Aorta (tissue), 5 donors: ENCODE measurements at regions not wholly inside any gene's neighbourhood (a gene's known extent, or its start where the extent isn't known, plus 50 kb on each side); places are given as distances from the start of the nearest gene placed in this dataset.
"Not testable (repeated sequence)": the region's sequence is repeated elsewhere in the genome, so short reads cannot be mapped to it uniquely, and the experiment has no call there.

ENCODE experiments used
- ATAC-seq: fragments of 200-7000 bp; cut with Tn5 transposase; one replicate; pipeline ENCODE4 v1.9.1; 2022; ENCODE audit warnings: moderate library complexity; ENCODE audit not compliant: low FRiP score
- DNase-seq, 2 donors: peaks; one replicate each; pipeline ENCODE4 v3.0.0-alpha.2; 2020
- H3K27ac ChIP-seq, 2 donors: one replicate each; pipeline ENCODE4 v1.5.1; 2013; ENCODE audit warnings: low read length in 2 of 2, mild to moderate bottlenecking in 2 of 2, moderate library complexity in 2 of 2, control low read depth in 1 of 2, inconsistent platforms in 1 of 2, low read depth in 1 of 2
- H3K27me3 ChIP-seq, 2 donors: one replicate each; pipeline ENCODE4 v1.6.1; 2013; ENCODE audit warnings: control low read depth in 1 of 2, low read length in 1 of 2, mild to moderate bottlenecking in 1 of 2, moderate library complexity in 1 of 2; ENCODE audit not compliant: insufficient read depth in 2 of 2, control insufficient read depth in 1 of 2
- H3K36me3 ChIP-seq, 2 donors: one replicate each; pipeline ENCODE4 v1.6.1; 2013; ENCODE audit warnings: control low read depth in 1 of 2, low read length in 1 of 2, mild to moderate bottlenecking in 1 of 2; ENCODE audit not compliant: insufficient read depth in 2 of 2, control insufficient read depth in 1 of 2
- H3K4me1 ChIP-seq, 2 donors: one replicate each; pipeline ENCODE4 v1.6.1; 2013; ENCODE audit warnings: low read length in 2 of 2, control low read depth in 1 of 2, mild to moderate bottlenecking in 1 of 2, moderate library complexity in 1 of 2; ENCODE audit not compliant: insufficient read depth in 2 of 2, control insufficient read depth in 1 of 2
- H3K4me3 ChIP-seq, 2 donors: one replicate each; pipeline ENCODE4 v1.5.1; 2013; ENCODE audit warnings: low read length in 2 of 2, control low read depth in 1 of 2, mild to moderate bottlenecking in 1 of 2
- H3K9me3 ChIP-seq: one replicate; pipeline ENCODE4 v1.6.1; 2013; ENCODE audit warnings: mild to moderate bottlenecking, low read length; ENCODE audit not compliant: control insufficient read depth
- WGBS, 2 donors: extraction: QIAGEN DNeasy Blood & Tissue Kit; methylation state at CpG; one replicate each; pipeline ENCODE4 v1.1.7; 2013; 5-methylcytosine and 5-hydroxymethylcytosine counted together
- intact Hi-C, 2 donors: fragments of 100-400 bp; cut with DNase I; formaldehyde crosslinking; loops; one replicate each; pipeline versions ENCODE4 v1.14.2 to v1.15.0; 2022
- donor health status: healthy with polysubstance abuse.
- donor health status: Bipolar disorder and iron deficiency.
- donor health status: DM: no; HTN: no; CAD: no.
- donor health status: DM: no; HTN: no; CAD: no.
- donor health status: DM: yes; HTN: yes; CAD: no.

GRCh38 chr4:17030543-17030942 lies 132.1 kb upstream of the LDB2 start:
- intact Hi-C loops = no loop called here
- no peak overlapping the region for H3K4me3 ChIP-seq
- DNase-seq (no peak), ATAC-seq (no peak)
- peaks cover 0 to 2% of the 10 kb centered on the region in 2 donors for H3K27me3 ChIP-seq
- no peaks in the 10 kb centered on the region for H3K9me3 ChIP-seq
- no peaks in the 10 kb centered on the region for H3K36me3 ChIP-seq
- peaks cover 0 to 2% of the 10 kb centered on the region in 2 donors for H3K4me1 ChIP-seq
- WGBS, 2 donors = 73 to 82% methylated on average over 1 of the region's 1 CpG
- no peak overlapping the region for H3K27ac ChIP-seq

GRCh38 chr4:17029964-17030363 lies 131.5 kb upstream of the LDB2 start:
- ATAC-seq = no peak
- Histone ChIP-seq H3K9me3 (no peaks in the 10 kb centered on the region), H3K36me3 (no peaks in the 10 kb centered on the region), H3K4me3 (no peak overlapping the region), H3K27me3 (peaks cover 0 to 2% of the 10 kb centered on the region in 2 donors), H3K27ac (no peak overlapping the region), H3K4me1 (peaks cover 0 to 2% of the 10 kb centered on the region in 2 donors)
- WGBS, 2 donors = 85 to 87% methylated on average over 2 of the region's 2 CpGs
- no peak for DNase-seq
- intact Hi-C loops = loop anchor here in 1 of 2 donors (5.0 kb wide), 2 partner anchors 37 to 137 kb away; no protein-coding TSS in a partner anchor

GRCh38 chr4:17029432-17029831 lies 131.0 kb upstream of the LDB2 start:
- ATAC-seq = no peak
- Histone ChIP-seq H3K4me3 (no peak overlapping the region), H3K4me1 (peaks cover 0 to 2% of the 10 kb centered on the region in 2 donors), H3K9me3 (no peaks in the 10 kb centered on the region), H3K36me3 (no peaks in the 10 kb centered on the region), H3K27me3 (peaks cover 0 to 2% of the 10 kb centered on the region in 2 donors), H3K27ac (no peak overlapping the region)
- intact Hi-C loops = loop anchor here in 1 of 2 donors (5.0 kb wide), 2 partner anchors 38 to 138 kb away; no protein-coding TSS in a partner anchor
- WGBS, 2 donors = 79 to 88% methylated on average over 7 of the region's 7 CpGs
- no peak for DNase-seq

- intact Hi-C loops = loop anchor here in 1 of 2 donors (5.0 kb wide), 2 partner anchors 40 to 140 kb away; no protein-coding TSS in a partner anchor
- Histone ChIP-seq H3K36me3 (no peaks in the 10 kb centered on the region), H3K4me1 (peaks cover 0 to 2% of the 10 kb centered on the region in 2 donors), H3K4me3 (no peak overlapping the region), H3K9me3 (no peaks in the 10 kb centered on the region), H3K27ac (no peak overlapping the region), H3K27me3 (peaks cover 0 to 2% of the 10 kb centered on the region in 2 donors)
- WGBS, 2 donors = 41 to 44% methylated on average over 6 of the region's 6 CpGs
- ATAC-seq (no peak), DNase-seq (no peak)
These were observed 129.1 kb upstream of the LDB2 start for GRCh38 chr4:17027495-17027894.

- intact Hi-C loops = no loop called here
- WGBS, 2 donors = 98 to 100% methylated on average over 1 of the region's 1 CpG
- DNase-seq (no peak), ATAC-seq (no peak)
- Histone ChIP-seq H3K27me3 (no peaks in the 10 kb centered on the region), H3K27ac (no peak overlapping the region), H3K36me3 (no peaks in the 10 kb centered on the region), H3K4me3 (no peak overlapping the region), H3K9me3 (no peaks in the 10 kb centered on the region), H3K4me1 (no peaks in the 10 kb centered on the region)
These were observed 126.0 kb upstream of the LDB2 start for GRCh38 chr4:17024425-17024824.

GRCh38 chr4:17020901-17021300 lies 122.5 kb upstream of the LDB2 start:
- intact Hi-C loops = no loop called here
- Histone ChIP-seq H3K4me3 (no peak overlapping the region), H3K9me3 (no peaks in the 10 kb centered on the region), H3K27me3 (no peaks in the 10 kb centered on the region), H3K27ac (no peak overlapping the region), H3K36me3 (no peaks in the 10 kb centered on the region), H3K4me1 (no peaks in the 10 kb centered on the region)
- DNase-seq = no peak
- WGBS, 2 donors = 68 to 82% methylated on average over 4 of the region's 4 CpGs
- no peak for ATAC-seq

- no peak overlapping the region for H3K27ac ChIP-seq
- no peaks in the 10 kb centered on the region for H3K27me3 ChIP-seq
- H3K4me3 ChIP-seq = no peak overlapping the region
- no peaks in the 10 kb centered on the region for H3K9me3 ChIP-seq
- H3K36me3 ChIP-seq = no peaks in the 10 kb centered on the region
- no peak for DNase-seq
- WGBS, 2 donors = 85 to 95% methylated on average over 1 of the region's 1 CpG
- no peaks in the 10 kb centered on the region for H3K4me1 ChIP-seq
- intact Hi-C loops = no loop called here
- no peak for ATAC-seq
These were observed 122.0 kb upstream of the LDB2 start for GRCh38 chr4:17020451-17020850.

- H3K27ac ChIP-seq, H3K36me3 ChIP-seq, DNase-seq, H3K27me3 ChIP-seq, H3K4me3 ChIP-seq, ATAC-seq, intact Hi-C loops, H3K9me3 ChIP-seq, H3K4me1 ChIP-seq: not testable (repeated sequence)
- 97 to 100% methylated on average over 1 of the region's 1 CpG for WGBS, 2 donors
These were observed 120.2 kb upstream of the LDB2 start for GRCh38 chr4:17018621-17019020.

- intact Hi-C loops = no loop called here
- 75 to 79% methylated on average over 3 of the region's 3 CpGs for WGBS, 2 donors
- no peak overlapping the region for H3K4me3 ChIP-seq
- peaks cover 2% of the 10 kb centered on the region for H3K9me3 ChIP-seq
- DNase-seq = no peak
- H3K27ac ChIP-seq = no peak overlapping the region
- H3K4me1 ChIP-seq = no peaks in the 10 kb centered on the region
- H3K27me3 ChIP-seq = no peaks in the 10 kb centered on the region
- no peaks in the 10 kb centered on the region for H3K36me3 ChIP-seq
- no peak for ATAC-seq
These were observed 119.6 kb upstream of the LDB2 start for GRCh38 chr4:17018013-17018412.
